PC-9 (cell line): ENCODE measurements at regions not wholly inside any gene's neighbourhood (a gene's known extent, or its start where the extent isn't known, plus 50 kb on each side); places are given as distances from the start of the nearest gene placed in this dataset.
A peak's percentile ranks its signal among the peaks of the same experiment; 100 is the strongest.

ENCODE experiments used
- BruUV-seq: library from RNA; stranded (reverse); fragments of 400-500 nt; replicated peaks from 2 replicates; lab custom pipeline; 2021; lab: Mats Ljungman, UMichigan
- CTCF ChIA-PET: fragments of 300-600 bp; sonication (Branson Sonifier 250); formaldehyde crosslinking; loops from one replicate; lab custom pipeline; 2022; ENCODE audit warnings: antibody characterized with exemption; lab: Charles Lee
- POLR2A ChIA-PET: fragments of 300-600 bp; sonication (Branson Sonifier 250); formaldehyde crosslinking; loops from one replicate; lab custom pipeline; 2022; ENCODE audit warnings: antibody characterized with exemption; ENCODE audit not compliant: unreplicated experiment; lab: Charles Lee
- DNase-seq, 2 experiments: peaks; one replicate each; pipeline versions ENCODE4 v3.0.0 to v3.0.0-alpha.2; 2015 to 2022; ENCODE audit warnings: mixed read lengths in 1 of 2
- H2AFZ ChIP-seq: fragments of 200-600 bp; sonication (generic); 2 replicates; pipeline ENCODE4 v1.8.1; 2017; ENCODE audit warnings: antibody characterized with exemption
- H3F3A ChIP-seq: fragments of 200-600 bp; sonication (generic); 2 replicates; pipeline ENCODE4 v1.8.1; 2017; ENCODE audit warnings: antibody characterized with exemption, mild to moderate bottlenecking, low read depth; ENCODE audit not compliant: insufficient read depth
- H3K27ac ChIP-seq: fragments of 200-600 bp; sonication (generic); 2 replicates; pipeline ENCODE4 v1.6.1; 2016; ENCODE audit warnings: mixed run types
- H3K27me3 ChIP-seq: fragments of 200-600 bp; sonication (generic); 2 replicates; pipeline ENCODE4 v1.6.1; 2016; ENCODE audit warnings: low read depth, mixed run types; ENCODE audit not compliant: insufficient read depth
- H3K36me3 ChIP-seq: fragments of 200-600 bp; sonication (generic); 2 replicates; pipeline ENCODE4 v1.6.1; 2016; ENCODE audit warnings: low read depth, mixed run types
- H3K4me1 ChIP-seq: fragments of 200-600 bp; sonication (generic); replicated peaks from 2 replicates; pipeline ENCODE4 v1.6.1; 2016; ENCODE audit warnings: mixed run types; ENCODE audit not compliant: insufficient read depth
- H3K4me2 ChIP-seq: fragments of 200-600 bp; sonication (generic); 2 replicates; pipeline ENCODE4 v1.6.1; 2017; ENCODE audit warnings: mixed run types
- H3K4me3 ChIP-seq: fragments of 200-600 bp; sonication (generic); 2 replicates; pipeline ENCODE4 v1.6.1; 2016; ENCODE audit warnings: mixed run types
- H3K79me2 ChIP-seq: fragments of 200-600 bp; sonication (generic); 2 replicates; pipeline ENCODE4 v1.6.1; 2017; ENCODE audit warnings: low read depth, mixed run types
- H3K9me2 ChIP-seq: fragments of 200-600 bp; sonication (generic); 2 replicates; pipeline ENCODE4 v1.8.1; 2017; ENCODE audit warnings: mild to moderate bottlenecking; ENCODE audit not compliant: insufficient read depth
- H3K9me3 ChIP-seq: fragments of 200-600 bp; sonication (generic); 2 replicates; pipeline ENCODE4 v1.8.1; 2016; ENCODE audit warnings: low read depth; ENCODE audit not compliant: insufficient read depth
- H4K20me1 ChIP-seq: fragments of 200-600 bp; sonication (generic); 2 replicates; pipeline ENCODE4 v1.8.1; 2017; ENCODE audit not compliant: insufficient read depth
- CTCF ChIP-seq: fragments of 200-600 bp; sonication (generic); conservative IDR thresholded peaks from 2 replicates; pipeline ENCODE4 v1.6.1; 2017; ENCODE audit warnings: mixed run types, antibody characterized with exemption, mild to moderate bottlenecking, moderate library complexity
- EZH2 ChIP-seq: fragments of 200-600 bp; sonication (generic); IDR thresholded peaks from 2 replicates; pipeline ENCODE4 v1.8.0; 2017; ENCODE audit warnings: antibody characterized with exemption, low read depth
- intact Hi-C: fragments of 100-400 bp; cut with micrococcal nuclease; formaldehyde crosslinking; loops from one replicate; pipeline ENCODE4 v1.10.0; 2022; ENCODE audit not compliant: unreplicated experiment

- H3K79me2 ChIP-seq: no peaks in the 10 kb centered on the region
- BruUV-seq: no TSS peak
- peak in 1 of 2 experiments; percentile 14 for DNase-seq
- H4K20me1 ChIP-seq: no peaks in the 10 kb centered on the region
- no peaks in the 10 kb centered on the region for H3K9me2 ChIP-seq
- H3K36me3 ChIP-seq: no peaks in the 10 kb centered on the region
- H3K4me2 ChIP-seq: no peak overlapping the region
- no peaks in the 10 kb centered on the region for H3F3A ChIP-seq
- H3K4me3 ChIP-seq: no peak overlapping the region
- no peak overlapping the region for H2AFZ ChIP-seq
- POLR2A ChIA-PET: interaction anchor here (0.6 kb wide), 2 partner anchors 53 to 238 kb away, joined by 4 to 11 read pairs; no protein-coding TSS in a partner anchor
- CTCF ChIA-PET: interaction anchor here (0.5 to 0.9 kb wide), 5 partner anchors 22 to 263 kb away, joined by 3 to 11 read pairs (median 6); no protein-coding TSS in a partner anchor
- H3K9me3 ChIP-seq: no peaks in the 10 kb centered on the region
- peaks cover 4% of the 10 kb centered on the region; the same call in 1 of the 2 replicates for H3K4me1 ChIP-seq
- intact Hi-C loops: loop anchor here (1.0 to 5.0 kb wide), 5 partner anchors 127 to 478 kb away; no protein-coding TSS in a partner anchor
- peak; percentile 55 for TF ChIP-seq CTCF
- TF ChIP-seq EZH2: no peak
- no peak overlapping the region for H3K27ac ChIP-seq
- no peaks in the 10 kb centered on the region for H3K27me3 ChIP-seq
Measured at GRCh38 chr3:153290268-153291015, 128.4 kb downstream of the RAP2B start.

- Histone ChIP-seq H3K27ac (no peak overlapping the region), H2AFZ (no peak overlapping the region), H3K4me3 (no peak overlapping the region), H3K36me3 (no peaks in the 10 kb centered on the region), H3F3A (no peaks in the 10 kb centered on the region), H3K27me3 (no peaks in the 10 kb centered on the region), H3K4me2 (no peak overlapping the region), H3K9me2 (no peaks in the 10 kb centered on the region), H3K79me2 (no peaks in the 10 kb centered on the region), H4K20me1 (no peaks in the 10 kb centered on the region), H3K4me1 (no peaks in the 10 kb centered on the region), H3K9me3 (no peaks in the 10 kb centered on the region)
- no peak for DNase-seq
- intact Hi-C loops: loop anchor here (1.0 to 5.0 kb wide), 3 partner anchors 264 to 478 kb away; no protein-coding TSS in a partner anchor
- ChIA-PET POLR2A (no interaction called here), CTCF (interaction anchor here (0.5 kb wide), 1 partner anchor 250 kb away, joined by 11 read pairs; no protein-coding TSS in a partner anchor)
- BruUV-seq: no TSS peak
- TF ChIP-seq CTCF (peak; percentile 38; the same call in 1 of the 2 replicates), EZH2 (no peak)
Measured at GRCh38 chr3:153291059-153291685, 129.1 kb downstream of the RAP2B start.

DNA sequence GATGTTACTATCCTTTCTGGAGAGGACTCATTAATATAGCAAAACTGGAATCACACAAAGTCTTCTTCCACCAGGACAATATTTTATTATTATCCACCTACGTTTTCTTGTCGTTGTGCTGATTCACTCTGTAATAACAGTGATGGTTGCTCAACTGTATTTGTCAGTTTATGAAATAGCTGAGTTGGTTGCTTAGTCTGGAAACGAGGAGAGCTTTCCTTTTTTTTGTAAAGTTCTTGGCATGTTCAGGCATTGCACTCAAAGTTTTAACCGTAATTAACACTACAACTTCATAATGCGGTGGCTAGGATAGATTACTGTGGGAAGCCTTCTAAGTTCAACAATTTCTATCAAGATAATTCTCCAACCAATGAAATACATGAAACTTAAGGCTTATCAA lies 131.2 kb downstream of the RAP2B start:
- Histone ChIP-seq H4K20me1 (no peaks in the 10 kb centered on the region), H2AFZ (peak overlapping the region; percentile 62; the same call in 1 of the 2 replicates), H3K36me3 (no peaks in the 10 kb centered on the region), H3K4me3 (no peak overlapping the region), H3K27me3 (no peaks in the 10 kb centered on the region), H3K9me3 (no peaks in the 10 kb centered on the region), H3K79me2 (no peaks in the 10 kb centered on the region), H3K4me1 (no peaks in the 10 kb centered on the region), H3K4me2 (no peak overlapping the region), H3K27ac (no peak overlapping the region), H3F3A (no peaks in the 10 kb centered on the region), H3K9me2 (no peaks in the 10 kb centered on the region)
- ChIA-PET POLR2A (no interaction called here), CTCF (no interaction called here)
- intact Hi-C loops: loop anchor here (5.0 kb wide), 1 partner anchor 266 kb away; no protein-coding TSS in a partner anchor
- no TSS peak for BruUV-seq
- no peak for DNase-seq
- TF ChIP-seq EZH2: no peak
- TF ChIP-seq CTCF: no peak
